Left lung (tissue), 4 donors: ENCODE measurements at regions not wholly inside any gene's neighbourhood (a gene's known extent, or its start where the extent isn't known, plus 50 kb on each side); places are given as distances from the start of the nearest gene placed in this dataset.

ENCODE experiments used
- ATAC-seq: fragments of 200-7000 bp; cut with Tn5 transposase; one replicate; pipeline ENCODE4 v1.9.1; 2020; ENCODE audit warnings: moderate library complexity
- DNase-seq, 4 donors: peaks; one replicate each; pipeline ENCODE4 v3.0.0-alpha.2; 2013 to 2020
- H3K27ac ChIP-seq, 2 donors: fragments of 200-600 bp; sonication (generic) in 1 of 2; one replicate each; pipeline versions ENCODE4 v1.5.0 to v1.8.0; 2020 to 2021
- H3K27me3 ChIP-seq, 2 donors: fragments of 200-600 bp; sonication (generic) in 1 of 2; one replicate each; pipeline versions ENCODE4 v1.5.0 to v1.8.0; 2020 to 2021
- H3K36me3 ChIP-seq, 2 donors: fragments of 200-600 bp; sonication (generic) in 1 of 2; one replicate each; pipeline versions ENCODE4 v1.5.0 to v1.8.0; 2020 to 2021
- H3K4me1 ChIP-seq, 2 donors: fragments of 200-600 bp; one replicate each; pipeline ENCODE4 v1.8.0; 2021
- H3K4me3 ChIP-seq, 2 donors: fragments of 200-600 bp; sonication (generic) in 1 of 2; one replicate each; pipeline versions ENCODE4 v1.5.0 to v1.8.0; 2020 to 2021; ENCODE audit warnings: mild to moderate bottlenecking in 1 of 2
- H3K9me3 ChIP-seq, 2 donors: fragments of 200-600 bp; sonication (generic) in 1 of 2; one replicate each; pipeline versions ENCODE4 v1.5.0 to v1.8.0; 2020 to 2021
- intact Hi-C, 2 donors: fragments of 100-400 bp; cut with DNase I; formaldehyde crosslinking; loops; one replicate each; pipeline versions ENCODE4 v1.11.2 to v1.14.2; 2022
- TF ChIP-seq, protein P1 (sequence below), 2 donors: fragments of 200-600 bp; sonication (generic) in 1 of 2; IDR thresholded peaks; one replicate each; pipeline versions ENCODE4 v1.5.0 to v1.8.0; 2021; ENCODE audit warnings: antibody characterized with exemption in 2 of 2
- donor health status: DM: no; HTN: yes; CAD: no.
- donor health status: DM: no; HTN: no; CAD: no.

DNA sequence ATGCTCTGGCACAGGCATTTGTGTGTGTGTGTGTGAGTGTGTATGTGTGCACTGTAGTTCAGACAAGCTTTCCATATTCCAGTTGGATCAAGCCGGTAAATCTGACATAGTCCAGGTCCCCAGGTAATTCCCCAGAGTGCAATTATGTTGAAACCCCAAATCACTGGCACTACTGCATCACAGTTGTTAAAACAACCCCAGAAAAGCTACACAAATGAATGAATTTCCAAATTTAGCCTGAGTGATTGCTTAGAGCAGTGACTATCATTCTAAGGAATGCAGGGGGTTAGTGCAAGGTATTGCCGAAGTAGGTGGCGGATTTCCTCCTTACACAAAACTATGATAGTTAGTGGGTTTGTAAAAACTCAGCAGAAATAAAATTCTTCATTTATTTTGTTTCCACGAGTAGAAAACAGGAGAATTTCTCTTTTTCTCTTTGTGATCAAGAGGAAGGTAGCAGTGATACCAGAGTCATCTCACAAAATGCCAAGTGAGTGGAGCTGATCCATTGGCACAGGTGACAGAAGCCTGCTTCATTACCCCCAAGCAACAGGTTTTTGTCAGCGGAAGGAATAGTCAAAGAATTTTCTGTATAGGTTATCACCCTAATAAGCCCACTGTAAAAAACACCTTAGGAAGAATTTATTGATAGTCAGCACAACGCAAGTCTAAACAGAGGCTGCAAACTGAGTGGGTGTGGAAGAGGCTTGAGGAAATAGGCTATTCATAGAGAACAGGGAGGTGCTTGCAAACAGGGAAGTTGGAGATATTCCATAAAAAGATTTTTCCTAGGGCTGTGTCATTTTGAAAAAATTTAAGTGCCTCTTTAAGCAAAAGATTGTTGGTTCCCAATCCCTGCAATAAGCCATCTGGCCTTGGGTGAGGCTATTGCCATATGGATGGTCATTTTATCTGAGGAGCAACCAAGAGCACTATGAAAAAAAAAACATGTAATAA, 385.1 kb downstream of the CHSY3 start:
- no peak for DNase-seq
- TF ChIP-seq, protein P1, sequence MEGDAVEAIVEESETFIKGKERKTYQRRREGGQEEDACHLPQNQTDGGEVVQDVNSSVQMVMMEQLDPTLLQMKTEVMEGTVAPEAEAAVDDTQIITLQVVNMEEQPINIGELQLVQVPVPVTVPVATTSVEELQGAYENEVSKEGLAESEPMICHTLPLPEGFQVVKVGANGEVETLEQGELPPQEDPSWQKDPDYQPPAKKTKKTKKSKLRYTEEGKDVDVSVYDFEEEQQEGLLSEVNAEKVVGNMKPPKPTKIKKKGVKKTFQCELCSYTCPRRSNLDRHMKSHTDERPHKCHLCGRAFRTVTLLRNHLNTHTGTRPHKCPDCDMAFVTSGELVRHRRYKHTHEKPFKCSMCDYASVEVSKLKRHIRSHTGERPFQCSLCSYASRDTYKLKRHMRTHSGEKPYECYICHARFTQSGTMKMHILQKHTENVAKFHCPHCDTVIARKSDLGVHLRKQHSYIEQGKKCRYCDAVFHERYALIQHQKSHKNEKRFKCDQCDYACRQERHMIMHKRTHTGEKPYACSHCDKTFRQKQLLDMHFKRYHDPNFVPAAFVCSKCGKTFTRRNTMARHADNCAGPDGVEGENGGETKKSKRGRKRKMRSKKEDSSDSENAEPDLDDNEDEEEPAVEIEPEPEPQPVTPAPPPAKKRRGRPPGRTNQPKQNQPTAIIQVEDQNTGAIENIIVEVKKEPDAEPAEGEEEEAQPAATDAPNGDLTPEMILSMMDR (IDR thresholded peaks at IDR 0.05): no peak
- Histone ChIP-seq H3K27ac (no peak overlapping the region), H3K4me1 (no peaks in the 10 kb centered on the region), H3K9me3 (no peaks in the 10 kb centered on the region), H3K27me3 (no peaks in the 10 kb centered on the region), H3K36me3 (no peaks in the 10 kb centered on the region), H3K4me3 (no peak overlapping the region)
- peak; percentile 84 for ATAC-seq
- intact Hi-C loops: no loop called here

DNA sequence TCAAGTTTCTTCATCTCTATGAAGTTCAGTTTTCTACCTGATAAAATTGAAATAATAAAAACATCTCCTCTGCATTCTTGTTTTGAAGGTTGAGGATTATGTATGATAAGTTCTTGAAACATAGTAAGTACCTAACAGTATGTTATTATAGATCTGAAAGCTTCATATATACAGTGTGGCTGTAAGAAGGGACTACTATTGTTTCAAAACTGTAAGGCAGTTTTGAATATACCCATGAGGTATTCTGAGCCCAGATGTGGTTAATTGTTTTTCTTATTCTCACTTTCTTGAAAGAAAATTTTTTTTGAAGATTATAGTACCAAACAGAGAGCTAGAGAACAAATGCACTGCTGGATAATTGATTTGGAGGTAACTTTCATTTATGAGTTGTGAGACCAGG, 383.2 kb downstream of the CHSY3 start:
- no peaks in the 10 kb centered on the region for H3K4me1 ChIP-seq
- H3K9me3 ChIP-seq: no peaks in the 10 kb centered on the region
- H3K27me3 ChIP-seq: no peaks in the 10 kb centered on the region
- ATAC-seq: no peak
- TF ChIP-seq, protein P1 (IDR thresholded peaks at IDR 0.05): no peak
- intact Hi-C loops: no loop called here
- DNase-seq: no peak
- no peaks in the 10 kb centered on the region for H3K36me3 ChIP-seq
- no peak overlapping the region for H3K4me3 ChIP-seq
- no peak overlapping the region for H3K27ac ChIP-seq

DNA sequence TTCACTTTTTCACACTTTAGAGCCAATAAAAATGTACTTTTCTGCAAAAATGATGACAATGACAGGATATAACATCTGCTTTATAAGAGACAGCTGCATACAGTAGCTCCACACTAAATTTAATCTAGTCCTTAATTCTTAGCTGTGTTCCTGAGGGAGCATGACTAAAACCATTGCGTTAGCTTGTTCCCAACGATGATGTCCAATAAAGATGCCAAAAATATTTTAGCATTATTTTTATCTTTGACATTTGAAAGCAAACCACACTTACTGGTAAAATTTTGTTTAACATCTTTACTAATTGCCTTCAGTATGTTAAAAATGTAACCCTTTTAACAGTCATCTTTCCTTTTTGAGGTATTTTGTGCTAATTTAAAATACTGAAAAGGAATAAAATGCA, 382.7 kb downstream of the CHSY3 start:
- Histone ChIP-seq H3K27ac (no peak overlapping the region), H3K36me3 (no peaks in the 10 kb centered on the region), H3K27me3 (no peaks in the 10 kb centered on the region), H3K4me3 (no peak overlapping the region), H3K9me3 (no peaks in the 10 kb centered on the region), H3K4me1 (no peaks in the 10 kb centered on the region)
- TF ChIP-seq, protein P1 (IDR thresholded peaks at IDR 0.05): no peak
- no peak for ATAC-seq
- intact Hi-C loops: no loop called here
- DNase-seq: no peak

DNA sequence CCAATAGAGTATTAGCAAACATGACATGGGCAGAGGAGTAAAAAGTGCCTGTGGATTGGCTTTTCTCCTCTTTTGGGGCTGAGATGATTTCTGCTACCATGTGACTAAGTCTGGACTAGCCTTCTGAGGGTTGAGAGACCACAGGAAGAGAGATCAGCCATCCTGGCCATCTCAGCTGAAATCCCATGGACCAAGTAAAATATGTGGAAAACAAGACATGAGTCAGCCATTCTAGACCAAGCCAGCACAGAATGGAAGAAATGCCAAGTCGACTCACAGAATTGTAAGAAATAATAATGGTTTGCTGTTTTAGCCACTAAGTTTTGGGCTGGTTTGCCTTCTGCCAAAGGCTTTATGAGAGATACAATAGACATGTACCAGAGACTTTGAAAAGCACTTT, 377.8 kb downstream of the CHSY3 start:
- Histone ChIP-seq H3K27ac (no peak overlapping the region), H3K4me3 (no peak overlapping the region), H3K36me3 (no peaks in the 10 kb centered on the region), H3K27me3 (no peaks in the 10 kb centered on the region), H3K4me1 (no peaks in the 10 kb centered on the region), H3K9me3 (no peaks in the 10 kb centered on the region)
- ATAC-seq: peak; percentile 52
- TF ChIP-seq, protein P1 (IDR thresholded peaks at IDR 0.05): no peak
- intact Hi-C loops: no loop called here
- no peak for DNase-seq

DNA sequence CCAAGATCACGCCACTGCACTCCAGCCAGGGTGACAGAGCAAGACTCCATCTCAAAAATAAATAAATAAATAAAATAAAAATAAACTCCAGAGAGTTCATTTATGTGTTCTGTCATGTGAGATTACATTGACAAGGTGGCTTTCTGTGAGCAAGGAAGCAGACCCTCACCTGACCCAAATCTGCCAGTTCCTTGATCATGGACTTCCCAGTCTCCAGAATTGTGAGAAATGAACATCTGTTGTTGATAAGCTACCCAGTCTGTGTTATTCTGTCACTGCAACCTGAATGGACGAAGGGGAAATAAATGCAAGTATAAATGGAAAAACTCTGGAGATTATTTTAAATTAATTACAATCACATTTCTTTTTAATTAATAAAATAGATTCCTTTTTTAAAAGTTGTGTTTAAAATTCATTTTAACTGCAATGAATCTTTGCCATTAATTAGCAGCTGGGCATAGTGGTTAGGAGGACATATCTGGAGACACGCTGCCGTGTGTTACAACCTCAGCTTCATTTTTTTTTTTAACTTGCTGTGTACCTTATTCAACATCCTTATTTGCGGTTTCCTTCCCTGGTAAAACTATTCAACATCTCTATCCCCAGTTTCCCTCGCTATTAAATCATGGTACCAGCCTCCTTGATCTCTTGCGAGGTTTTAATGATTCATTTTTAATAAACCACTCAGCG, 376.4 kb downstream of the CHSY3 start:
- no peak for DNase-seq
- intact Hi-C loops: no loop called here
- Histone ChIP-seq H3K4me1 (no peaks in the 10 kb centered on the region), H3K27ac (no peak overlapping the region), H3K27me3 (no peaks in the 10 kb centered on the region), H3K9me3 (no peaks in the 10 kb centered on the region), H3K36me3 (no peaks in the 10 kb centered on the region), H3K4me3 (no peak overlapping the region)
- TF ChIP-seq, protein P1 (IDR thresholded peaks at IDR 0.05): no peak
- no peak for ATAC-seq
